ENCODE measurements at regions not wholly inside any gene's neighbourhood (a gene's known extent, or its start where the extent isn't known, plus 50 kb on each side); places are given as distances from the start of the nearest gene placed in this dataset.
"Not testable (repeated sequence)": the region's sequence is repeated elsewhere in the genome, so short reads cannot be mapped to it uniquely, and the experiment has no call there.

- H3K9me3 Mint-ChIP-seq; H3K4me1 Mint-ChIP-seq; H3K4me3 Mint-ChIP-seq; POLR2A ChIA-PET; H3K27ac Mint-ChIP-seq; H3K36me3 Mint-ChIP-seq (ENCODE audit: low read depth); DNase-seq; CTCF ChIA-PET: not testable (repeated sequence)
- H3K27me3 Mint-ChIP-seq: peaks cover 10% of the 10 kb centered on the region
Measured at GRCh38 chr16:16935909-16936308, 534.9 kb downstream of the XYLT1 start.

- POLR2A ChIA-PET: no interaction called here
- CTCF ChIA-PET: no interaction called here
- H3K27ac Mint-ChIP-seq: no peak overlapping the region
- no peaks in the 10 kb centered on the region for H3K9me3 Mint-ChIP-seq
- no peaks in the 10 kb centered on the region for H3K4me1 Mint-ChIP-seq
- H3K36me3 Mint-ChIP-seq (ENCODE audit: low read depth): no peaks in the 10 kb centered on the region
- DNase-seq: no peak
- no peak overlapping the region for H3K4me3 Mint-ChIP-seq
- peaks cover 10% of the 10 kb centered on the region for H3K27me3 Mint-ChIP-seq
Measured at GRCh38 chr16:16937576-16937975, 533.2 kb downstream of the XYLT1 start.

GRCh38 chr16:16938009-16938408 lies 532.8 kb downstream of the XYLT1 start:
- no peaks in the 10 kb centered on the region for H3K4me1 Mint-ChIP-seq
- ChIA-PET CTCF (no interaction called here), POLR2A (no interaction called here)
- no peak overlapping the region for H3K4me3 Mint-ChIP-seq
- no peak for DNase-seq
- H3K36me3 Mint-ChIP-seq (ENCODE audit: low read depth): no peaks in the 10 kb centered on the region
- H3K9me3 Mint-ChIP-seq: no peaks in the 10 kb centered on the region
- peaks cover 10% of the 10 kb centered on the region for H3K27me3 Mint-ChIP-seq
- H3K27ac Mint-ChIP-seq: no peak overlapping the region

- CTCF ChIA-PET: no interaction called here
- H3K27ac Mint-ChIP-seq: no peak overlapping the region
- no peak overlapping the region for H3K4me3 Mint-ChIP-seq
- no peaks in the 10 kb centered on the region for H3K9me3 Mint-ChIP-seq
- peaks cover 14% of the 10 kb centered on the region for H3K27me3 Mint-ChIP-seq
- no peaks in the 10 kb centered on the region for H3K36me3 Mint-ChIP-seq (ENCODE audit: low read depth)
- POLR2A ChIA-PET: no interaction called here
- DNase-seq: no peak
- no peaks in the 10 kb centered on the region for H3K4me1 Mint-ChIP-seq
Measured at GRCh38 chr16:16938980-16939379, 531.8 kb downstream of the XYLT1 start.

GRCh38 chr16:16940351-16940750 lies 530.4 kb downstream of the XYLT1 start:
- Mint-ChIP-seq H3K36me3 (ENCODE audit: low read depth) (no peaks in the 10 kb centered on the region), H3K27me3 (peaks cover 14% of the 10 kb centered on the region), H3K4me3 (no peak overlapping the region), H3K4me1 (no peaks in the 10 kb centered on the region), H3K9me3 (no peaks in the 10 kb centered on the region), H3K27ac (no peak overlapping the region)
- POLR2A ChIA-PET: no interaction called here
- CTCF ChIA-PET: no interaction called here
- no peak for DNase-seq

GRCh38 chr16:16942849-16943248 lies 527.9 kb downstream of the XYLT1 start:
- H3K9me3 Mint-ChIP-seq; DNase-seq; POLR2A ChIA-PET; CTCF ChIA-PET; H3K4me1 Mint-ChIP-seq; H3K4me3 Mint-ChIP-seq; H3K27ac Mint-ChIP-seq; H3K36me3 Mint-ChIP-seq (ENCODE audit: low read depth): not testable (repeated sequence)
- H3K27me3 Mint-ChIP-seq: peaks cover 13% of the 10 kb centered on the region

GRCh38 chr16:16945207-16945606 lies 525.6 kb downstream of the XYLT1 start:
- H3K27me3 Mint-ChIP-seq: peaks cover 12% of the 10 kb centered on the region
- H3K36me3 Mint-ChIP-seq (ENCODE audit: low read depth): no peaks in the 10 kb centered on the region
- H3K4me1 Mint-ChIP-seq: no peaks in the 10 kb centered on the region
- no peak for DNase-seq
- no peak overlapping the region for H3K4me3 Mint-ChIP-seq
- ChIA-PET POLR2A (no interaction called here), CTCF (interaction anchor here (1.2 kb wide), 1 partner anchor 10 kb away, joined by 3 read pairs; no protein-coding TSS in a partner anchor)
- H3K9me3 Mint-ChIP-seq: peaks cover 6% of the 10 kb centered on the region
- H3K27ac Mint-ChIP-seq: no peak overlapping the region

- Mint-ChIP-seq H3K36me3 (ENCODE audit: low read depth) (no peaks in the 10 kb centered on the region), H3K9me3 (no peaks in the 10 kb centered on the region), H3K27ac (no peak overlapping the region), H3K27me3 (no peaks in the 10 kb centered on the region), H3K4me3 (no peak overlapping the region), H3K4me1 (no peaks in the 10 kb centered on the region)
- DNase-seq: no peak
- ChIA-PET POLR2A (no interaction called here), CTCF (no interaction called here)
Measured at GRCh38 chr16:16956376-16956775, 514.4 kb downstream of the XYLT1 start.

- Mint-ChIP-seq H3K4me3 (no peak overlapping the region), H3K4me1 (no peaks in the 10 kb centered on the region), H3K27me3 (no peaks in the 10 kb centered on the region), H3K9me3 (peaks cover 3% of the 10 kb centered on the region), H3K36me3 (ENCODE audit: low read depth) (no peaks in the 10 kb centered on the region), H3K27ac (no peak overlapping the region)
- DNase-seq: no peak
- ChIA-PET CTCF (no interaction called here), POLR2A (no interaction called here)
Measured at GRCh38 chr16:16960785-16961184, 510.0 kb downstream of the XYLT1 start.

GRCh38 chr16:16966439-16966838 lies 504.3 kb downstream of the XYLT1 start:
- Mint-ChIP-seq H3K4me3 (no peak overlapping the region), H3K27ac (no peak overlapping the region), H3K36me3 (ENCODE audit: low read depth) (no peaks in the 10 kb centered on the region), H3K27me3 (peaks cover 3% of the 10 kb centered on the region), H3K4me1 (no peaks in the 10 kb centered on the region), H3K9me3 (peaks cover 3% of the 10 kb centered on the region)
- no peak for DNase-seq
- ChIA-PET POLR2A (no interaction called here), CTCF (interaction anchor here (0.6 kb wide), 2 partner anchors 18 to 1109 kb away, joined by 3 read pairs; no protein-coding TSS in a partner anchor)

GRCh38 chr16:16971042-16971441 lies 499.7 kb downstream of the XYLT1 start:
- ChIA-PET POLR2A (no interaction called here), CTCF (no interaction called here)
- Mint-ChIP-seq H3K4me1 (no peaks in the 10 kb centered on the region), H3K27me3 (peaks cover 3% of the 10 kb centered on the region), H3K4me3 (no peak overlapping the region), H3K9me3 (no peaks in the 10 kb centered on the region), H3K36me3 (ENCODE audit: low read depth) (no peaks in the 10 kb centered on the region), H3K27ac (no peak overlapping the region)
- no peak for DNase-seq

- no peaks in the 10 kb centered on the region for H3K9me3 Mint-ChIP-seq
- ChIA-PET POLR2A (no interaction called here), CTCF (interaction anchor here (0.6 kb wide), 1 partner anchor 753 kb away, joined by 3 read pairs; no protein-coding TSS in a partner anchor)
- H3K36me3 Mint-ChIP-seq (ENCODE audit: low read depth): no peaks in the 10 kb centered on the region
- H3K27me3 Mint-ChIP-seq: peaks cover 3% of the 10 kb centered on the region
- H3K4me1 Mint-ChIP-seq: no peaks in the 10 kb centered on the region
- no peak overlapping the region for H3K27ac Mint-ChIP-seq
- no peak for DNase-seq
- no peak overlapping the region for H3K4me3 Mint-ChIP-seq
Measured at GRCh38 chr16:16972831-16973230, 497.9 kb downstream of the XYLT1 start.

GRCh38 chr16:16973707-16974591 lies 496.8 kb downstream of the XYLT1 start:
- no peaks in the 10 kb centered on the region for H3K36me3 Mint-ChIP-seq (ENCODE audit: low read depth)
- POLR2A ChIA-PET: no interaction called here
- DNase-seq: no peak
- H3K4me3 Mint-ChIP-seq: no peak overlapping the region
- CTCF ChIA-PET: no interaction called here
- no peaks in the 10 kb centered on the region for H3K4me1 Mint-ChIP-seq
- no peak overlapping the region for H3K27ac Mint-ChIP-seq
- H3K27me3 Mint-ChIP-seq: no peaks in the 10 kb centered on the region
- H3K9me3 Mint-ChIP-seq: no peaks in the 10 kb centered on the region

- POLR2A ChIA-PET: no interaction called here
- Mint-ChIP-seq H3K27me3 (no peaks in the 10 kb centered on the region), H3K36me3 (ENCODE audit: low read depth) (no peaks in the 10 kb centered on the region), H3K27ac (no peak overlapping the region), H3K9me3 (peaks cover 5% of the 10 kb centered on the region), H3K4me3 (no peak overlapping the region), H3K4me1 (no peaks in the 10 kb centered on the region)
- DNase-seq: no peak
- CTCF ChIA-PET: no interaction called here
Measured at GRCh38 chr16:16982614-16983013, 488.1 kb downstream of the XYLT1 start.
